ENCODE measurements at regions not wholly inside any gene's neighbourhood (a gene's known extent, or its start where the extent isn't known, plus 50 kb on each side); places are given as distances from the start of the nearest gene placed in this dataset.
"Not testable (repeated sequence)": the region's sequence is repeated elsewhere in the genome, so short reads cannot be mapped to it uniquely, and the experiment has no call there.

- Histone ChIP-seq H3K27ac (no peak overlapping the region), H3K4me3 (no peak overlapping the region), H3K36me3 (no peaks in the 10 kb centered on the region), H3K27me3 (no peaks in the 10 kb centered on the region), H3K4me1 (no peaks in the 10 kb centered on the region), H3K9me3 (no peaks in the 10 kb centered on the region)
- ATAC-seq (ENCODE audit: low FRiP score in 2 of 2) = no peak
- no peak for DNase-seq
- no peak for TF ChIP-seq EP300 (IDR thresholded peaks at IDR 0.05)
These were observed 178.0 kb downstream of the HIPK3 start for GRCh38 chr11:33435216-33435615.

- no peak overlapping the region for H3K27ac ChIP-seq
- 100% methylated on average over 1 of the region's 1 CpG for WGBS, 2 donors
- no peak for DNase-seq
- no peaks in the 10 kb centered on the region for H3K9me3 ChIP-seq
- no peaks in the 10 kb centered on the region for H3K27me3 ChIP-seq
- H3K4me1 ChIP-seq = no peaks in the 10 kb centered on the region
- H3K4me3 ChIP-seq = no peak overlapping the region
- TF ChIP-seq POLR2A (IDR thresholded peaks at IDR 0.05) (no peak), POLR2AphosphoS5 (IDR thresholded peaks at IDR 0.05) (no peak), EP300 (IDR thresholded peaks at IDR 0.05) (no peak), CTCF (IDR thresholded peaks at IDR 0.05) (no peak)
- no peak for ATAC-seq (ENCODE audit: low FRiP score in 2 of 2)
- no peaks in the 10 kb centered on the region for H3K36me3 ChIP-seq
These were observed 177.1 kb downstream of the HIPK3 start for GRCh38 chr11:33434294-33434693.

GRCh38 chr11:33428435-33428834 is 171.3 kb downstream of the HIPK3 start:
- 86 to 91% methylated on average over 7 of the region's 7 CpGs for WGBS, 2 donors
- H3K27me3 ChIP-seq; H3K36me3 ChIP-seq; H3K4me1 ChIP-seq; H3K9me3 ChIP-seq; ATAC-seq (ENCODE audit: low FRiP score in 2 of 2); H3K27ac ChIP-seq; H3K4me3 ChIP-seq; DNase-seq: not testable (repeated sequence)

- WGBS, 2 donors = 63 to 97% methylated on average over 1 to 4 of the region's 4 CpGs
- H3K27me3 ChIP-seq = no peaks in the 10 kb centered on the region
- H3K4me1 ChIP-seq = no peaks in the 10 kb centered on the region
- TF ChIP-seq EP300 (IDR thresholded peaks at IDR 0.05) (no peak), CTCF (IDR thresholded peaks at IDR 0.05) (no peak), POLR2A (IDR thresholded peaks at IDR 0.05) (no peak), POLR2AphosphoS5 (IDR thresholded peaks at IDR 0.05) (no peak)
- ATAC-seq (ENCODE audit: low FRiP score in 2 of 2) (no peak), DNase-seq (no peak)
- no peak overlapping the region for H3K27ac ChIP-seq
- no peak overlapping the region for H3K4me3 ChIP-seq
- no peaks in the 10 kb centered on the region for H3K9me3 ChIP-seq
- no peaks in the 10 kb centered on the region for H3K36me3 ChIP-seq
These were observed 163.9 kb downstream of the HIPK3 start for GRCh38 chr11:33420959-33421566.

- H3K36me3 ChIP-seq = no peaks in the 10 kb centered on the region
- no peak overlapping the region for H3K27ac ChIP-seq
- no peaks in the 10 kb centered on the region for H3K9me3 ChIP-seq
- 79 to 87% methylated on average over 4 of the region's 4 CpGs for WGBS, 2 donors
- no peak for TF ChIP-seq POLR2A (IDR thresholded peaks at IDR 0.05)
- ATAC-seq (ENCODE audit: low FRiP score in 2 of 2) = no peak
- no peak for DNase-seq
- H3K4me3 ChIP-seq = no peak overlapping the region
- H3K4me1 ChIP-seq = no peaks in the 10 kb centered on the region
- H3K27me3 ChIP-seq = no peaks in the 10 kb centered on the region
These were observed 162.7 kb downstream of the HIPK3 start for GRCh38 chr11:33419924-33420323.

GRCh38 chr11:33417121-33417520 is 159.9 kb downstream of the HIPK3 start:
- TF ChIP-seq CTCF (IDR thresholded peaks at IDR 0.05) (no peak), POLR2AphosphoS5 (IDR thresholded peaks at IDR 0.05) (no peak), POLR2A (IDR thresholded peaks at IDR 0.05) (no peak), EP300 (IDR thresholded peaks at IDR 0.05) (no peak)
- H3K27ac ChIP-seq = no peak overlapping the region
- no peaks in the 10 kb centered on the region for H3K4me1 ChIP-seq
- no peaks in the 10 kb centered on the region for H3K36me3 ChIP-seq
- 90 to 91% methylated on average over 7 of the region's 7 CpGs for WGBS, 2 donors
- H3K27me3 ChIP-seq = no peaks in the 10 kb centered on the region
- ATAC-seq (ENCODE audit: low FRiP score in 2 of 2) = no peak
- no peak for DNase-seq
- H3K4me3 ChIP-seq = no peak overlapping the region
- no peaks in the 10 kb centered on the region for H3K9me3 ChIP-seq
